BLaER1 (cell line): ENCODE measurements at regions not wholly inside any gene's neighbourhood (a gene's known extent, or its start where the extent isn't known, plus 50 kb on each side); places are given as distances from the start of the nearest gene placed in this dataset.
A peak's percentile ranks its signal among the peaks of the same experiment; 100 is the strongest.

Source experiments
- H3K27ac ChIP-seq: shearing (Covaris generic); formaldehyde crosslinking; 2 replicates; pipeline ENCODE4 v1.8.1; 2022
- H3K27me3 ChIP-seq: shearing (Covaris generic); formaldehyde crosslinking; 2 replicates; pipeline ENCODE4 v1.8.1; 2022
- H3K36me3 ChIP-seq: shearing (Covaris generic); formaldehyde crosslinking; 2 replicates; pipeline ENCODE4 v1.8.1; 2022
- H3K4me1 ChIP-seq: shearing (Covaris generic); formaldehyde crosslinking; 2 replicates; pipeline ENCODE4 v1.8.1; 2022
- H3K4me2 ChIP-seq: shearing (Covaris generic); formaldehyde crosslinking; 2 replicates; pipeline ENCODE4 v1.8.1; 2022
- H3K4me3 ChIP-seq: shearing (Covaris generic); formaldehyde crosslinking; 2 replicates; pipeline ENCODE4 v1.8.1; 2022
- H3K9ac ChIP-seq: shearing (Covaris generic); formaldehyde crosslinking; 2 replicates; pipeline ENCODE4 v1.8.1; 2022
- H3K9me3 ChIP-seq: shearing (Covaris generic); formaldehyde crosslinking; 2 replicates; pipeline ENCODE4 v1.8.1; 2022
- H4K20me1 ChIP-seq: shearing (Covaris generic); formaldehyde crosslinking; 2 replicates; pipeline ENCODE4 v1.8.1; 2022
- Cebpa-rat ChIP-seq: shearing (Covaris generic); IDR thresholded peaks from 2 replicates; pipeline ENCODE4 v1.8.1; 2022

DNA sequence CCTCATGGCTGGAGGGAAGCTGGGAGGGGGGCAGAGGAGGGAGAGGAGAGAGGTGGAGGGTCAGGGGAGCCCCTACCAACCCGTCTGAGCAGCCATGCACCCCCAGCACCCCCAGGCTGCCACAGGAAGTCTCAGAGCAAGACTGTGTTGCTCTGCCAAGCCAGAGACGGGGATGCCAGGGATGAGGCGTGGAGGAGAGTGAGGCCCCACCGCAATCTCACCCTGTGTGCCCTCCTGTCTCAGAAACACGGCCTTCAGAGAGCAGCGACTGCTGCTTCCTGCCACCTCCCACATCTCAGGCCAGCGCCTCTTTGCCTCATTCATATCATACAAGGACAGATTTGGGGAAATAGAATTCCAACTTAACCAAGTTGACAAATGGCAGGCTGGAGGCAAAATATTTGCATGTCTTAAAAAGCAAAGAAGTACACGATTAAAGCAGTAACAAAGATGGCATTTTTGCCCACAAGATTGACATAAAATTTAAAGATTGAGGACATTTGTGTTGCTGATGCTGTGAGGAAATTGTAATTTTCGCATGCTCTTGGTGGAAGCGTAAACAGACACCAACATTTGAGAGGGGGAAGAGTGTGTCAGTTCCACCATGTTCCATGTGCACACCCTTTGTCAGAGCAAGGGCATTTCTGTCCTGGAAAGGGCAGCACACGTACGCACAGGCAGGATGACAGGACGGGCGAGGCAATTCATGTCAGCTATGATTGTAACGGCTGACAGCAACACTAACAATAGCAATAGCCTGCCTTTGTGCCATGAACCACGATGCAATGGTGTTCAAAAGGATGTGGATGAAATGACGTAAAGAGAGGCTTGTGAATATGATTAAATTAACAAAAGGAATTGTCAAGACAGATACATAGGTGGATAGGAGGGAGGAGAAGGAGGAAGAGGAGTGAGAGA lies 59.0 kb upstream of the BACE2 start:
- Histone ChIP-seq H3K27ac (no peak overlapping the region), H4K20me1 (no peaks in the 10 kb centered on the region), H3K4me2 (no peak overlapping the region), H3K9me3 (no peaks in the 10 kb centered on the region), H3K36me3 (no peaks in the 10 kb centered on the region), H3K4me3 (no peak overlapping the region), H3K27me3 (no peaks in the 10 kb centered on the region), H3K4me1 (peaks cover 50% of the 10 kb centered on the region), H3K9ac (no peak overlapping the region)
- TF ChIP-seq Cebpa-rat, result no peak

DNA sequence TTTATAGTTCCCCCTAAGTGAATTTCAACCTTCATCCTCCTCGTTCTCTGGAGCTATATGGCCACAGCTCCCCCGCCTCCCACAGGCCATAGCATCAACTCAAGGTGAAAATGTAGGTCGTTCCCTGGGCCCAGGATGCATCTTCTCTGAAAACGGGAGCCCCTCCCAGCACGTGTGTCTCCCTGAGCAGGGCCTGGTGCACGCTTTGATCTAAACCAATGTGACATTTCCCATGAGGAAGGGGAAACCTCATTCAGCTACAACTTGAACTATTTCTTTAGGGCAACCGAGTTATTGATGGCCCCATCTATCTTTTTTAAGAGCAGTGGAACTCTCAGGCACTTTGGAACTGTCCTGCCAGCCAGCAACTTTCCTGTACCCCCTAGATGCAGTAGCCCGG lies 57.8 kb upstream of the BACE2 start:
- H3K9ac ChIP-seq, result no peak overlapping the region
- no peaks in the 10 kb centered on the region for H4K20me1 ChIP-seq
- H3K36me3 ChIP-seq, result no peaks in the 10 kb centered on the region
- no peak overlapping the region for H3K4me3 ChIP-seq
- peak overlapping the region; percentile 46 for H3K4me2 ChIP-seq
- H3K9me3 ChIP-seq, result no peaks in the 10 kb centered on the region
- TF ChIP-seq Cebpa-rat, result no peak
- H3K27ac ChIP-seq, result no peak overlapping the region
- H3K4me1 ChIP-seq, result peaks cover 52% of the 10 kb centered on the region
- H3K27me3 ChIP-seq, result no peaks in the 10 kb centered on the region

DNA sequence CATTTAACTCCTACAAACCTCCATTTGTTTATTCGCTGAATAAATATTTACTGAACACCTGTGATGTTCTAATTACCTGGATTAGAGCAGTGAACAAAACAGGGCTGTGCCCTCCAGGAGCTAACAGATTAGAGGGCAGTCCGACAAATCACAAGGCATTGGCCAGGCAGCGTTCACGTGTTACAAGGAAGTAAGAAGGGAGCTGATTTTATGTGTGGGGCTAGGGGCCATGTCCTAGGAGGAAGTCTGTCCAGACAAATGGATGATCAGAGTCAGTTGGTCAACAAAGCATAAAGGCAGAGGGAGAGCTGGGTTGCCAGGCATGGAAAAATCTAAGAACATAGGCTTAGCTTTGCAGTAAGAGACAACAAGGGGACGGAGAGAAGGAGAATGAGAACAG lies 57.3 kb upstream of the BACE2 start:
- Histone ChIP-seq H3K36me3 (no peaks in the 10 kb centered on the region), H3K9ac (no peak overlapping the region), H3K4me1 (peaks cover 52% of the 10 kb centered on the region), H3K4me3 (no peak overlapping the region), H3K4me2 (peak overlapping the region; percentile 46), H3K9me3 (no peaks in the 10 kb centered on the region), H4K20me1 (no peaks in the 10 kb centered on the region), H3K27me3 (no peaks in the 10 kb centered on the region), H3K27ac (no peak overlapping the region)
- no peak for TF ChIP-seq Cebpa-rat

DNA sequence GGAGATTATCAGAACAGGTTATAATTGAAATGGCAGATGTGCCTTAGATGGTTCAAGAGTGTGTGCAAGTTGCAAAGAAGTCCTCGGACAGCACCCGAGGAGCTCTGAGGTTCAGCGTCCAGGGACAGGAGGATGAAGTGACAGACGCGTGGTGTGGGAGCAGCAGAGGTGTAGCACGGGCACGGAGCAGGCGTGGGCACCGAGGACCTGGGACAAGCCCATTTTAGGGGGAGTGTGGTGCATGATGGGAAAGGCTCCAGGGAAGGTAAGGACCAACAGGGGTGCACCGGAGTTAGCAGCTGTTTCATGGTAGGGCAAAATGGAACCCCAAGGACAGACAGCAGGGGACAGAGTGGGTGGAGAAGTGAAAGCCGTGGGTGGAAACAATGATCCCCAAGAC lies 56.3 kb upstream of the BACE2 start:
- no peaks in the 10 kb centered on the region for H3K27me3 ChIP-seq
- no peaks in the 10 kb centered on the region for H3K9me3 ChIP-seq
- no peak overlapping the region for H3K4me3 ChIP-seq
- no peak for TF ChIP-seq Cebpa-rat
- H3K4me1 ChIP-seq, result peaks cover 45% of the 10 kb centered on the region
- H4K20me1 ChIP-seq, result no peaks in the 10 kb centered on the region
- H3K4me2 ChIP-seq, result no peak overlapping the region
- no peaks in the 10 kb centered on the region for H3K36me3 ChIP-seq
- no peak overlapping the region for H3K27ac ChIP-seq
- H3K9ac ChIP-seq, result no peak overlapping the region

DNA sequence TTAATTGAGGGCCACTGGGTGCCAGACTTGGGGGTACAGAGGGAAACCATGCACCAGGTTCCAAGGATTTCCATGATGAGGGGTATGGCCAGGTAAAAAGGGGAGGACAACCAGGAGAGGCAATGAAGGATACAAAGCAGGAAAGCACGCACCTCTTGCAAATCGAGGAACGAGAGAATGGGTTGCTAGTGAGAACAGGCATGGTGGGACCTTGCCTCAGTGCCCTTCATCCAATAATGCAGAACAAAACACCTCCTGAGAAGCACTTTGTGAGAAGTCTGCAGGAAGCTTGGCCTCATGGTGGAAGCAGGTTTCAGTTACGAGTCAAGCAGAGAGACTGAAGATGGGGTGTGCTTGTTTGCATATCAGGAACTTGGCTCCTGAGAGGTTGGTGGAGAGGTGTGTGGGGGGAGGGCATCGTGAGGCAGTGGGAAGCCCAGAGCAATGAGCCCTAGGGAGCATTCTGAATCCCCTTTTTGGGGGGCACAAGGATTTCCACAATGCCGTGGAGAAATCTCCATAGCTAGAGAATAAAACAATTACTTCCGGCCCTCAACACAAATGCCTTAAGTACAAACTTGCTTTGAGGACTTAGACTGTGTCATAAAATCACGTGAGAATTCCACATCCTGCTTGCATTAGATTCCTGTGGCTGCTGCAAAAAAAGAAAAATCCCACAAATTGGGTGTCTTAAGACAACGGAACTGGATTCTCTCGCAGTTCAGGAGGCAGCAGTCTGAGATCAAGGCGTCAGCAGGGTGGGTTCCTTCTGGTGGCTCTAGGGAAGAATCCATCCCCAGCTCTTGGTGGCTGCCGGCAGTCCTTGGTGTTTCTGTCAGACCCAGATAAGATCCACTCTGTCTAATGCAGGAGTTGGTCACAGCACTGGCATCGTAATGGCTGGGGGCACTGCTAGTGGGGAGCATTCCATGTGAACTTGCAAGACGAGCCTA lies 54.9 kb upstream of the BACE2 start:
- peaks cover 37% of the 10 kb centered on the region for H3K4me1 ChIP-seq
- no peak for TF ChIP-seq Cebpa-rat
- no peaks in the 10 kb centered on the region for H3K27me3 ChIP-seq
- H3K9me3 ChIP-seq, result no peaks in the 10 kb centered on the region
- H3K27ac ChIP-seq, result peak overlapping the region; percentile 69
- peak overlapping the region; percentile 25; the same call in 1 of the 2 replicates for H3K4me3 ChIP-seq
- peak overlapping the region; percentile 79 for H3K4me2 ChIP-seq
- no peaks in the 10 kb centered on the region for H4K20me1 ChIP-seq
- no peaks in the 10 kb centered on the region for H3K36me3 ChIP-seq
- no peak overlapping the region for H3K9ac ChIP-seq

DNA sequence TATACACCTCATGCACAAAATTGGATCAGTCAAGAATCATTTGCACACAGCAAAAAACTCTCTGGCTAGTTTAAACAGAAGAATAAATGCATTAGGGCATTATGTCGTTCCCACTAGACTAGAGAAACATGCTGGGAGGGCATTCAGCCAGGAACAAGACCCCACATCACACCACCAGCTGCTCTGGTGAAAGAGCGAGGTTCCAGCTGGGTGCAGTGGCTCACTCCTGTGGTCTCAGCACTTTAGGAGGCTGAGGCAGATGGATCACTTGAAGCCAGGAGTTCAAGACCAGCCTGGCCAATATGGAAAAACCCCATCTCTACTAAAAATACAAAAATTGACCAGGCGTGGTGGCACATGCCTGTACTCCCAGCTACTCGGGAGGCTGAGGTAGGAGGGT lies 52.1 kb upstream of the BACE2 start:
- Histone ChIP-seq H3K27ac (no peak overlapping the region), H4K20me1 (no peaks in the 10 kb centered on the region), H3K4me2 (no peak overlapping the region), H3K4me3 (no peak overlapping the region), H3K4me1 (peaks cover 24% of the 10 kb centered on the region), H3K27me3 (no peaks in the 10 kb centered on the region), H3K9ac (no peak overlapping the region), H3K36me3 (no peaks in the 10 kb centered on the region), H3K9me3 (no peaks in the 10 kb centered on the region)
- no peak for TF ChIP-seq Cebpa-rat
